HEK293 (cell line): ENCODE measurements at regions not wholly inside any gene's neighbourhood (a gene's known extent, or its start where the extent isn't known, plus 50 kb on each side); places are given as distances from the start of the nearest gene placed in this dataset.

ENCODE experiments used
- CTCF ChIA-PET: fragments of 350-600 bp; formaldehyde crosslinking; extraction: SDS; loops from one replicate; lab custom pipeline; 2021; ENCODE audit warnings: antibody characterized with exemption; lab: Yijun Ruan, JAX
- POLR2A ChIA-PET: fragments of 300-600 bp; formaldehyde crosslinking; extraction: SDS; loops from one replicate; lab custom pipeline; 2020; ENCODE audit warnings: antibody characterized with exemption, inconsistent platforms; lab: Yijun Ruan, JAX
- H3K27ac ChIP-seq: fragments of 200-500 bp; sonication (Bioruptor generic); 2 replicates; pipeline ENCODE4 v1.5.1; 2014; ENCODE audit warnings: low read depth, low read length, control low read depth, inconsistent platforms; ENCODE audit errors: extremely low read depth
- H3K36me3 ChIP-seq, 2 experiments: fragments of 200-500 bp in 1 of 2; sonication (Bioruptor generic) in 1 of 2; 1 replicate in 1 of 2; 2 replicates in 1 of 2; pipeline ENCODE4 v1.5.1; 2014 to 2017; ENCODE audit warnings: inconsistent platforms in 2 of 2, low read length in 2 of 2; ENCODE audit not compliant: control insufficient read depth in 2 of 2, insufficient read depth in 1 of 2
- H3K4me1 ChIP-seq: fragments of 200-500 bp; sonication (Bioruptor generic); 2 replicates; pipeline ENCODE4 v1.5.1; 2014; ENCODE audit warnings: mild to moderate bottlenecking, low read length, inconsistent platforms; ENCODE audit not compliant: control insufficient read depth, insufficient read depth
- H3K4me3 ChIP-seq: 2 replicates; pipeline ENCODE4 v1.5.1; 2011; ENCODE audit warnings: low read depth, mild to moderate bottlenecking, control low read depth, low read length, moderate library complexity
- H3K9me3 ChIP-seq: fragments of 200-500 bp; sonication (Bioruptor generic); 2 replicates; pipeline ENCODE4 v1.5.1; 2014; ENCODE audit warnings: low read depth, low read length, inconsistent platforms; ENCODE audit not compliant: control insufficient read depth, insufficient read depth
- BCL11B ChIP-seq: fragments of 450-650 bp; formaldehyde crosslinking; IDR thresholded peaks from 2 replicates; pipeline ENCODE4 v1.5.1; 2016; ENCODE audit warnings: low read depth, missing biosample characterization, missing genetic modification characterization
- KLF1 ChIP-seq: fragments of 450-650 bp; formaldehyde crosslinking; IDR thresholded peaks from 2 replicates; pipeline ENCODE4 v1.5.1; 2016; ENCODE audit warnings: missing biosample characterization, missing genetic modification characterization
- PRDM1 ChIP-seq: fragments of 450-650 bp; formaldehyde crosslinking; IDR thresholded peaks from 2 replicates; pipeline ENCODE4; 2016; ENCODE audit warnings: missing biosample characterization, missing genetic modification characterization
- SP3 ChIP-seq: fragments of 450-650 bp; formaldehyde crosslinking; IDR thresholded peaks from 2 replicates; pipeline ENCODE4 v1.5.1; 2016; ENCODE audit warnings: missing biosample characterization, missing genetic modification characterization
- ZFHX2 ChIP-seq: fragments of 450-650 bp; formaldehyde crosslinking; conservative IDR thresholded peaks from 2 replicates; pipeline ENCODE4 v1.5.1; 2016; ENCODE audit warnings: missing biosample characterization, missing genetic modification characterization
- ZNF138 ChIP-seq: fragments of 450-650 bp; formaldehyde crosslinking; IDR thresholded peaks from 2 replicates; pipeline ENCODE4 v1.5.1; 2016; ENCODE audit warnings: missing biosample characterization, missing genetic modification characterization, borderline replicate concordance
- ZNF157 ChIP-seq: fragments of 450-650 bp; formaldehyde crosslinking; IDR thresholded peaks from 2 replicates; pipeline ENCODE4 v1.5.1; 2016; ENCODE audit warnings: missing biosample characterization, missing genetic modification characterization
- ZNF341 ChIP-seq: fragments of 450-650 bp; formaldehyde crosslinking; IDR thresholded peaks from 2 replicates; pipeline ENCODE4; 2016; ENCODE audit warnings: low read depth, missing biosample characterization, missing genetic modification characterization
- ZNF48 ChIP-seq: fragments of 450-650 bp; formaldehyde crosslinking; IDR thresholded peaks from 2 replicates; pipeline ENCODE4 v1.5.1; 2016; ENCODE audit warnings: missing biosample characterization, missing genetic modification characterization
- ZNF560 ChIP-seq: fragments of 450-650 bp; formaldehyde crosslinking; IDR thresholded peaks from 2 replicates; pipeline ENCODE4 v1.5.1; 2017; ENCODE audit warnings: missing biosample characterization, missing genetic modification characterization, borderline replicate concordance
- ZNF664 ChIP-seq: fragments of 450-650 bp; formaldehyde crosslinking; IDR thresholded peaks from 2 replicates; pipeline ENCODE4 v1.5.1; 2016; ENCODE audit warnings: missing biosample characterization, missing genetic modification characterization
- ZNF670 ChIP-seq: fragments of 450-650 bp; formaldehyde crosslinking; IDR thresholded peaks from 2 replicates; pipeline ENCODE4 v1.5.1; 2016; ENCODE audit warnings: missing biosample characterization, missing genetic modification characterization, low read depth
- ZNF747 ChIP-seq: fragments of 450-650 bp; formaldehyde crosslinking; IDR thresholded peaks from 2 replicates; pipeline ENCODE4 v1.5.1; 2016; ENCODE audit warnings: missing biosample characterization, missing genetic modification characterization
- ZNF791 ChIP-seq: fragments of 450-650 bp; formaldehyde crosslinking; IDR thresholded peaks from 2 replicates; pipeline ENCODE4 v1.5.1; 2016; ENCODE audit warnings: missing biosample characterization, missing genetic modification characterization
- TF ChIP-seq, protein P1 (sequence below): fragments of 450-650 bp; formaldehyde crosslinking; IDR thresholded peaks from 2 replicates; pipeline ENCODE4; 2016; ENCODE audit warnings: missing biosample characterization, missing genetic modification characterization
- TF ChIP-seq, protein P2 (sequence below): fragments of 450-650 bp; formaldehyde crosslinking; IDR thresholded peaks from 2 replicates; pipeline ENCODE4 v1.5.1; 2016; ENCODE audit warnings: missing biosample characterization, missing genetic modification characterization

DNA sequence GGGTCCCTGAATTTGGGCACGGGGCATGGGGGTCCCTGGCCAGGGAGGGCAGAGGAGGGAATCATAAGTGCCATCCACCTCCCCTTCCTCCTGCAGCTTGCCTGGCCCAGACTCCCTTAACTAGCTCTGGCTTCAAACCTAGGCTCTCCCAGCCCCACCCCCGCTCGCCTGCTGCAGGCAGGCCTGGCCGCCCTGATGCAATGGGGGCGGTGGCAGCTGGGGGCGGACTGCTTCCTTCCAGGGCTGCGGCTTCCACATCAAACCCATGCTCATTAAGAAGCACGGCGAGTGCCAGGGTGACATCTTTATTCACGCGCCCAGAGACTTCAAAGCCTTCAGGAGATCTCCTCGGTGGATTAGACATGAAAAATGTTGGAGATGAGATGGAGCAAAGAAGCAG lies 123.1 kb downstream of the TPRA1 start:
- Histone ChIP-seq H3K4me1 (no peaks in the 10 kb centered on the region), H3K27ac (no peak overlapping the region), H3K9me3 (no peaks in the 10 kb centered on the region), H3K36me3 (no peaks in the 10 kb centered on the region), H3K4me3 (no peak overlapping the region)
- TF ChIP-seq ZNF670 (tag by site-specific recombination) (no peak), ZFHX2 (peak; percentile 56), ZNF157 (no peak)
- CTCF ChIA-PET: no interaction called here
- POLR2A ChIA-PET: no interaction called here

DNA sequence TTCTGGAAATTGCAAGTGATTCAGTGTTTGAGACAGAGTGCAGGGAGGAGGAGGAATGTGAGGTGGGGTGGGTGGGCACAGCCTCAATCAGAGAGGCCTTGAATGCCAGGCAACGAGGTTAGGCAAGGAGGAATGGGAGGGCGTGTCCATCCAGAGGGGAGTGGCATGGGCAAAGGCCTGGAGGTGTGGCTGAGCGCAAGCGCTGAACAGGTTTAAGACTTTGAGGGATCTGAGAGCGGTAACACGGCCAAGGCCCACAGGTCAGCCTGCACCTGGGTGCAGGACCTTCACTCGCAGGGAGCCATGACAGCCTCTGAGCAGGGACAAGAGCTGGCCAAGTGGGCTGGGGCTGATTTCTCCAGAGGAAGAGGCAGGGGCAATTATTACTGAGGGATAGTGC lies 125.9 kb downstream of the TPRA1 start:
- H3K4me1 ChIP-seq: no peaks in the 10 kb centered on the region
- H3K9me3 ChIP-seq: no peaks in the 10 kb centered on the region
- no peak for TF ChIP-seq PRDM1 (tag by site-specific recombination)
- TF ChIP-seq KLF1 (tag by site-specific recombination): 0 out of 2 replicates have a peak, but pooled peaks have one; percentile 24
- TF ChIP-seq, all 188 proteins: peak for 1
- no peak overlapping the region for H3K4me3 ChIP-seq
- POLR2A ChIA-PET: no interaction called here
- H3K36me3 ChIP-seq: no peaks in the 10 kb centered on the region
- no peak overlapping the region for H3K27ac ChIP-seq
- CTCF ChIA-PET: interaction anchor here (0.7 to 0.8 kb wide), 2 partner anchors 80 to 960 kb away, joined by 3 read pairs; no protein-coding TSS in a partner anchor

DNA sequence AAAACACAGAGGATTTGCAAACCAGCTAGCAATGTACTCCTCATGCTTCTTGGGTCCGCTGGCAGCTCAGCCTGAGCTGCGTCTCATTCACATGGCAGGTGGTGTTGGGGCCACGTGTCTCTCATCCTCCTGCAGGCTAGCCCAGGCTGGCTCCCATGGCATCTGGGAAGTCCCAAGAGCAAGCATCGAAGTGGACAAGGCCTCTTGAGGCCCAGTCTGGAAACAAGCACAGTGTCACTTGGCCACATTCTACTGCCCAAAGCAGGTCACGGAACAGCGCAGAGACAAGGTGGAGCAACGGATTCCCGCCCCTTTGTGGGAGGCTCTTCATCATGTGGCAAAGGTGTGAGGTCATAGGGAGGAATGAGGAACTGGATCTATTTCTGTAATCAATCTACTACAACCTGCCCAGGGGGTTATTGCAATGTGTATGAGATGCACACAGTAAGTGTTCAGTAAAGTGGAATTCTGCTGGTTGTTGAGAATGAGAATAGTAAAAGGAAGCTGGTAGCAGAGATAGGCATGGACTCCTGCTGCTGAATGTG lies 128.3 kb downstream of the TPRA1 start:
- no peak overlapping the region for H3K4me3 ChIP-seq
- no peak overlapping the region for H3K27ac ChIP-seq
- ChIA-PET CTCF (interaction anchor here (0.8 to 1.0 kb wide), 3 partner anchors 11 to 86 kb away, joined by 3 to 5 read pairs (median 3); no protein-coding TSS in a partner anchor), POLR2A (no interaction called here)
- H3K9me3 ChIP-seq: no peaks in the 10 kb centered on the region
- no peaks in the 10 kb centered on the region for H3K36me3 ChIP-seq
- no peaks in the 10 kb centered on the region for H3K4me1 ChIP-seq
- TF ChIP-seq, protein P1, sequence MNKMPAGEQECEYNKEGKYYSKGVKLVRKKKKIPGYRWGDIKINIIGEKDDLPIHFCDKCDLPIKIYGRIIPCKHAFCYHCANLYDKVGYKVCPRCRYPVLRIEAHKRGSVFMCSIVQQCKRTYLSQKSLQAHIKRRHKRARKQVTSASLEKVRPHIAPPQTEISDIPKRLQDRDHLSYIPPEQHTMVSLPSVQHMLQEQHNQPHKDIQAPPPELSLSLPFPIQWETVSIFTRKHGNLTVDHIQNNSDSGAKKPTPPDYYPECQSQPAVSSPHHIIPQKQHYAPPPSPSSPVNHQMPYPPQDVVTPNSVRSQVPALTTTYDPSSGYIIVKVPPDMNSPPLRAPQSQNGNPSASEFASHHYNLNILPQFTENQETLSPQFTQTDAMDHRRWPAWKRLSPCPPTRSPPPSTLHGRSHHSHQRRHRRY: no peak
- no peak for TF ChIP-seq ZNF138 (tag by site-specific recombination)
- TF ChIP-seq ZNF560 (tag by site-specific recombination): no peak
- TF ChIP-seq, all 188 proteins: peak for 0

DNA sequence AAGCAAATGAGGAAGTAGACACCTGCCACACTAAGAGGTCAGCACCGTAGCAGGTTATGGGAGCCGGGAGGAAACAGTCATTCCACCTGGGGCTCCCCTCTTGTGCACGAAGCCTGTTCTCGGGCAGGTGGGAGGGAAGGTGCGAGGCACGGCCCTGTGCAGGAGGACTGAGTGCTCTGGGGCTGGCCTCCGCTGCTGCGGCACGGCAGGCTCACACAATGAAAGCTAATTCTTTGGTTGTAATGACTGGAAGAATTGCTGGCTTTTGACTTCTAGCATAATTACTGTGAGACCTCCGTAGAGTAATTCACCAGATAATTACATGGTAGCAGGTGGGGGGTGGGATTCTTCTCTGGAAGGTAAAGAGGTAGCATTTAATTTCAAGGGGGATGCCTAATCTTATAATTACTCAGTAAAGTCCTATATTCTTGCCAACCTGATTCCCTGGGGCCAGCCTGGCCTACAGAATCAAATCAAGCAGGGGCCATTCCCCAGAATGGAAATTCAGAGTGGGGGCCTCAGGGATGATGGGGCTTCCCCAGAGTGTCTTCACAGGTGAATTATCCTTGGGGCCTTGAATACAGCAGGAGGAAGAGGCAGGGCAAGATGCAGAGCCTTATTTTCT lies 129.1 kb downstream of the TPRA1 start:
- H3K27ac ChIP-seq: no peak overlapping the region
- H3K9me3 ChIP-seq: no peaks in the 10 kb centered on the region
- ChIA-PET POLR2A (no interaction called here), CTCF (no interaction called here)
- H3K4me1 ChIP-seq: no peaks in the 10 kb centered on the region
- no peaks in the 10 kb centered on the region for H3K36me3 ChIP-seq
- TF ChIP-seq ZNF664 (tag by site-specific recombination) (no peak), ZNF48 (tag by site-specific recombination) (no peak), ZNF747 (tag by site-specific recombination) (no peak), BCL11B (tag by site-specific recombination) (no peak), ZNF341 (tag by site-specific recombination) (no peak), SP3 (no peak), ZNF791 (tag by site-specific recombination) (no peak)
- TF ChIP-seq, protein P2, sequence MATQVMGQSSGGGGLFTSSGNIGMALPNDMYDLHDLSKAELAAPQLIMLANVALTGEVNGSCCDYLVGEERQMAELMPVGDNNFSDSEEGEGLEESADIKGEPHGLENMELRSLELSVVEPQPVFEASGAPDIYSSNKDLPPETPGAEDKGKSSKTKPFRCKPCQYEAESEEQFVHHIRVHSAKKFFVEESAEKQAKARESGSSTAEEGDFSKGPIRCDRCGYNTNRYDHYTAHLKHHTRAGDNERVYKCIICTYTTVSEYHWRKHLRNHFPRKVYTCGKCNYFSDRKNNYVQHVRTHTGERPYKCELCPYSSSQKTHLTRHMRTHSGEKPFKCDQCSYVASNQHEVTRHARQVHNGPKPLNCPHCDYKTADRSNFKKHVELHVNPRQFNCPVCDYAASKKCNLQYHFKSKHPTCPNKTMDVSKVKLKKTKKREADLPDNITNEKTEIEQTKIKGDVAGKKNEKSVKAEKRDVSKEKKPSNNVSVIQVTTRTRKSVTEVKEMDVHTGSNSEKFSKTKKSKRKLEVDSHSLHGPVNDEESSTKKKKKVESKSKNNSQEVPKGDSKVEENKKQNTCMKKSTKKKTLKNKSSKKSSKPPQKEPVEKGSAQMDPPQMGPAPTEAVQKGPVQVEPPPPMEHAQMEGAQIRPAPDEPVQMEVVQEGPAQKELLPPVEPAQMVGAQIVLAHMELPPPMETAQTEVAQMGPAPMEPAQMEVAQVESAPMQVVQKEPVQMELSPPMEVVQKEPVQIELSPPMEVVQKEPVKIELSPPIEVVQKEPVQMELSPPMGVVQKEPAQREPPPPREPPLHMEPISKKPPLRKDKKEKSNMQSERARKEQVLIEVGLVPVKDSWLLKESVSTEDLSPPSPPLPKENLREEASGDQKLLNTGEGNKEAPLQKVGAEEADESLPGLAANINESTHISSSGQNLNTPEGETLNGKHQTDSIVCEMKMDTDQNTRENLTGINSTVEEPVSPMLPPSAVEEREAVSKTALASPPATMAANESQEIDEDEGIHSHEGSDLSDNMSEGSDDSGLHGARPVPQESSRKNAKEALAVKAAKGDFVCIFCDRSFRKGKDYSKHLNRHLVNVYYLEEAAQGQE (tag by site-specific recombination): no peak
- no peak overlapping the region for H3K4me3 ChIP-seq
